Embryonic facial prominence (tissue), 1 donor: ENCODE measurements at regions not wholly inside any gene's neighbourhood (a gene's known extent, or its start where the extent isn't known, plus 50 kb on each side); places are given as distances from the start of the nearest gene placed in this dataset.
A peak's percentile ranks its signal among the peaks of the same experiment; 100 is the strongest.

Source experiments
- DNase-seq: peaks from one replicate; pipeline ENCODE4 v3.0.0-alpha.2; 2016; ENCODE audit errors: extremely low spot score

DNA sequence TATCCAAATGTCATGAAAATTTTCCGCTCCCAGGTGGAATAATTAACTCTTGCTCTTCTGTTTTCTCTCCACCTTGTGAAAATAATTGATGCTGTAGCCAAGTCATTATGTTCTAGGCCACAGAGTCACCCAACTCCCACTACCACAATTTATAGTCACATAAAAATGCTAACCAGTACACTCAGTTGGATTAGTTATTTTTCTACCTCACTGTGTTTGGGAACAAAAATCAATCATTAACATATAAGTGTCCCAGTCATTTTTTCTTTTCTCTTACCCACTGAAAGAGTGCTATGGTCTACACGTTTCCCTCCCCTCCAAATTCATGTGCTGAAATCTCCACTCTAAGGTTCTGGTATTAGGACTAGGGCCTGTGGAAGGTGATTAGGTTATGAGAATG lies 255.6 kb upstream of the LMCD1 start:
- DNase-seq, result no peak

- DNase-seq, result no peak
These were observed 248.4 kb upstream of the LMCD1 start for GRCh38 chr3:8253201-8253600.

- no peak for DNase-seq
These were observed 247.1 kb upstream of the LMCD1 start for GRCh38 chr3:8254489-8254888.

DNA sequence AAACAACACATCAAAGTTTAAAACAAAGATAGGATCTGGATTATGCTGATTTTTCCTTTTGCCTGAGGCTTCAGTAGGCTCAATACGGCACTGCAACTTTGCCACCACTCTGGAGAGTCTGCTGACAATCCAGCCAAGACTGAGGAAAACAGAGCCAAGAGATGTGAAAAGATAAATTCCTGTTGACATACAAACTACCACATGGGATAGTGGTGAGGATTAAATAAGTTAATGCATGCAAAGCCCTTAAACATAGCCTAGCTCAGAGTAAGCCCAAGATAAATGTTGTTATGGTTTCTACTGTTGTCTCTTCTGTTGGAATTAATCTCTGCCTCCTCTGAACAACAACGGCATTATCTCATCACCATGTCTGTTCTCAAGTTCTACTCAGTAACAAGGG lies 245.9 kb upstream of the LMCD1 start:
- no peak for DNase-seq

- DNase-seq, result no peak
These were observed 245.1 kb upstream of the LMCD1 start for GRCh38 chr3:8256441-8257071.

- no peak for DNase-seq
These were observed 240.6 kb upstream of the LMCD1 start for GRCh38 chr3:8261018-8261417.

DNA sequence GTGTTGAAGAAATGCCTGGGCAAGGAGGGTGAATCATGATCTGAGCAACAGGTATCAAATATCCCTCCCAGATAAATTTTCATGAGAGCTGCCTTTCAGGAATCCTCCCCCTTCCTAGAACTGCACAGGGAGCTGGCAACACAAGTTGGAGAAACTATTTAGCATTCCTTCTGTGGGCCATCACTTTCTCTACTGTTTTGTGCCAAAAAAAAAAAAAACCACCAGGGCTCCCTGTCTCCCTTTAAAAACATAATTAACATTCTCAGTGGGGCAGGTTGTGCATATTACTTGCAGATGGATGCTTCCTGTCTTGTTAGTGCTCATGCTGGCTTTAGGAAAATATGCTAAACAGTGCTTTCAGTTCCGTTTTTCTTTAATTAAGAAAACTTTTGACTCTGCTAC lies 234.9 kb upstream of the LMCD1 start:
- DNase-seq, result no peak

GRCh38 chr3:8273479-8273878 lies 228.1 kb upstream of the LMCD1 start:
- no peak for DNase-seq

GRCh38 chr3:8276056-8276455 lies 225.6 kb upstream of the LMCD1 start:
- no peak for DNase-seq

GRCh38 chr3:8276506-8276905 lies 225.1 kb upstream of the LMCD1 start:
- no peak for DNase-seq

DNA sequence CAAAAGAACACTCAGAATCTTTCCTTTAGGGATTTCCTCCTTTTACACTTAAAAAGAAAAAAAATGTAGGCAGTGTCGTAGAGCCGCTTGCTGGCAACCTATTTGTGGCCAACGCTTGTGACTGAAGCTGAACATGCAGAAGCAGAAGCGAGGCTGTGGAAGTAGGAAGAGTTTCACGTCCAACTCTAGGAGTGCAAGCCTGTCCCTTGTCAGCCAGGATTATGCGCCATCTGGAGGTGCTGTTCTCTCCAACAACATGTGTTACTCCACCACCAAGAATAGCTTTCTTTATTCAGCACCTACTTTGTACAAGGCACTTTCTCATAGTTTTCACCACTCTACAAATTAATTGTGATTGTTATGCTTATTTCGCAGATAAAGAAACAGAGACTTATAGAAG lies 223.2 kb upstream of the LMCD1 start:
- DNase-seq, result no peak

DNA sequence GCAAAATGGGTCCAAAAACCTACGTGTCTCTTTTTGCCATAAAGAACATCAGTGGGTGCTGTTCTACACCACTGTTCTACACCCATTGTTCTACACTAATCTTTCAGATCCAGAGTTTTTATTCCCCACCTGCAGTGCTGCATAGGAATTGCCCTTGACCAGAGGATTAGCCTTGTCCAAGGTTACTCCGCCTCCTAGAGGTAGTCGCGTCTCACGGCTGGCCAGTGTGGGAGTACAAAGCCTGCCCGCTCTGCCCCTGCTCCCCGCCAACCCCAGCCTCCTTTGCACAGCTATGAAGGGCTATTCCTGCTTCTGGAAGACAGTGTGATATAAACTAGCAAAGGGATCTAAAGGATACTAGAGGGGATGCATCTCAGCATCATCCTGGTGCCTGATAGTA lies 222.1 kb upstream of the LMCD1 start:
- no peak for DNase-seq

- no peak for DNase-seq
These were observed 221.6 kb upstream of the LMCD1 start for GRCh38 chr3:8279886-8280550.

- no peak for DNase-seq
These were observed 219.0 kb upstream of the LMCD1 start for GRCh38 chr3:8282541-8283165.

GRCh38 chr3:8283193-8283592 lies 218.4 kb upstream of the LMCD1 start:
- no peak for DNase-seq

- no peak for DNase-seq
These were observed 215.5 kb upstream of the LMCD1 start for GRCh38 chr3:8286086-8286485.

DNA sequence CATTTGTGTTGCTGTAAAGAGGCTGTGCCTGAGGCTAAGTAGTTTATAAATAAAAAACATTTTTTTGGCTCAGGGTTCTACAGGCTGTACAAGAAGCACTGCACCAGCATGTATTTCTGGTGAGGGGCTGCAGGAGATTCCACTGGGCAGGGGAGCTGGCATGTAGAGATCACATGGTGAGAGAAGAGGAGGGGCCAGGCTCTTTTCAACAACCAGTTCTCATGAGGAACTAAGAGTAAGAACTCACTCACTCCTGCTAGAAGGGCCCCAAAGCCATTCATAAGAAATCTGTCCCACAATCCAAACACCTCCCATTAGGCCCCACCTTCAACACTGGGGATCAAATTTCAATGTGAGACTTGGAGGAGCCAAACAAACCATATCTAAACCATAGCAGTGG lies 214.9 kb upstream of the LMCD1 start:
- no peak for DNase-seq

DNA sequence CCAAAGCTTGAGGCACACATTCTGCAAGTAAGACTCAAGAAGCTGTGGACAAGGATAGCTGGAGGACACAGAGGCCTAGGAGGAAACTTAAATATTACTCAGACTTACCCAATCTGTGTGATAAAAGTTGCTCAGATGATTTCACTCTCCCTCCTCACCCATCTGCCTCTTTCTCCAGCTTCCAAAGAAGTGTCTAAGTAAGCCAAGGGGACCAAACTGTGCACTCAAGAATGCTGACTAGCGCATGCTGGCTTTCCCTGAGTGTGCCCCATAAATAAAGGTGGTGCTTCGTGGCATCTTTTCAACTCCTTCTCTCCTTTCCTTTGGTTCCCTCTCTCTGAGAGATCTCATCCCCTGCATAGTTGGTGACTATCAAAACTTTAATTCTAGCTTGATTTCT lies 211.0 kb upstream of the LMCD1 start:
- DNase-seq, result no peak

GRCh38 chr3:8296461-8296860 lies 205.2 kb upstream of the LMCD1 start:
- DNase-seq, result no peak

DNA sequence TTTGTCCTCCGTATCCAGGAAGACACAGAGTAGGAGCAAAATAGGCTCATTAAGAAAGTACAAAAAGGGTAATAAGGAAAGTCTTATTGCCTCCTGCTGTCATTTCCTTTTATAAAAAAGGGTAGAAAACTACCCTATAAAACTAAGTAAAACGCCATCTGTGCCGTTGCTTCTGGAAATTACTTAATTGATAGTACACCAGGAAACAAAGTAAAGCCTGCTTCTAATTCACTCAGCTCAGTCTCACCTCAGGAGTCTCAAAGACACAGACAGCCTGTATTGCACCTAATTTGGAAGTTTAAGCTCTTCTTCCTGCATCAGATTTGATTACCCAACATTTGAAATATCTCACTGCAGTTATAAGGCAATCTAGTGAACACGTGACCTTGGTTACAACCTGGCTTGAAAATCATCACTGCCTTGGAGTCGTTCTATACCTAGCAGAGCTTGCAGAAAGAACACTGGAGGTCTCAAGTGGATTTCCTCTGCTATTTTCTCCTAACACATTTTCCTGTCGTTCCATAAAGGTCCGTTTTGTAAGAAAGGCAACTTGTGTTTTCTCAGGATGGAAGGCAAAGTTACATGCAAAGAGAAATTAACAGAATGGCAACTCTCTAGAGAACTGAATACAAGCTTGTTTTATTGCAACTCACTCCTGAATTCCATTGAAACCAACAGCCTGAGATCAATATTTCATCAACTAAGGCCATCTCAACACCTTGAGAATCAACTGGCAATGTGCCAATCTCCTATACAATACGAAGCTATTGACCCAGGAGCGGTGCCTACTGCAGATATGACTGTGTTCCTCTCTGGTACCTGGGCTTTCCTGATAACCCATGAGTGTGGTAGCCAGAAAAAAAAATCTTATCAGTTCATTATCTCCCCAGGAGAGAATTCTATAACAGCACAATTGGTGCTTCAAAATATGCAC lies 203.3 kb upstream of the LMCD1 start:
- DNase-seq, result no peak

- peak; percentile 73 for DNase-seq
These were observed 199.5 kb upstream of the LMCD1 start for GRCh38 chr3:8301977-8302735.

DNA sequence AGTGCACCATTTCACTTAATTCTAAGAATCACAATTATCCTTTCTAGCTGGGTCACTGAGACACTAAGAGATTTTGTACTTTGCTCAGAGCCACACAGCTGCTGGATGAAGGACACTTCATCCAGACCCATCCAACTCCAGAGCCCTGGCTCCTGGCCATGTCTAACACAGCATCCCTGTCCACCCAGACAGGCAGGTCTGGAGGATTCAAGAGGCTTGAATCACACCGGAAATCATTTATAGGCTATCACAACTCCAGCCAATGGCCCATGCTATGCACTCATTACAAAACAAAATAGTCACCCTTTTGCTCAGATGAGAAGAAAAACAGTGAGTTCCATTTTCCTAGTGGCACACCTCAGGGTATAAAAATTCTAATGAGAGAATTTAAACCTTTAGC lies 198.2 kb upstream of the LMCD1 start:
- DNase-seq, result no peak
